K562 (cell line): ENCODE measurements at regions not wholly inside any gene's neighbourhood (a gene's known extent, or its start where the extent isn't known, plus 50 kb on each side); places are given as distances from the start of the nearest gene placed in this dataset.
A peak's percentile ranks its signal among the peaks of the same experiment; 100 is the strongest.

Experiments
- BRD4 ChIP-seq: fragments of 200-600 bp; sonication (generic); IDR thresholded peaks from 2 replicates; pipeline ENCODE4 v1.6.1; 2017; ENCODE audit warnings: inconsistent platforms
- DLX4 ChIP-seq: fragments of 250-450 bp; sonication (Bioruptor Pico); IDR thresholded peaks from 2 replicates; pipeline ENCODE4 v1.6.1; 2021; ENCODE audit warnings: mild to moderate bottlenecking
- ETS2 ChIP-seq: IDR thresholded peaks from 2 replicates; pipeline ENCODE4 v1.6.1; 2016; ENCODE audit warnings: borderline replicate concordance, missing genetic modification characterization, mild to moderate bottlenecking, moderate library complexity, missing compliant biosample characterization; ENCODE audit not compliant: poor library complexity, severe bottlenecking
- GABPB2 ChIP-seq: fragments of 250-450 bp; sonication (Bioruptor Pico); conservative IDR thresholded peaks from 2 replicates; pipeline ENCODE4 v1.5.1; 2021; ENCODE audit warnings: mild to moderate bottlenecking
- HCFC1 ChIP-seq: IDR thresholded peaks from 2 replicates; pipeline ENCODE4 v1.6.1; 2012; ENCODE audit warnings: low read depth, low read length, improper control_type of control experiment
- MLX ChIP-seq, 2 experiments: fragments of 450-650 bp in 1 of 2; sonication (generic) in 1 of 2; formaldehyde crosslinking; conservative IDR thresholded peaks; 2 replicates each; pipeline versions ENCODE4 v1.4.0 to v1.8.1; 2020 to 2022; ENCODE audit warnings: mild to moderate bottlenecking in 1 of 2, missing genetic modification reagents in 1 of 2
- NCOA2 ChIP-seq, 2 experiments: fragments of 450-650 bp; IDR thresholded peaks; 2 replicates each; pipeline ENCODE4 v1.6.1; 2018; ENCODE audit warnings: mild to moderate bottlenecking in 2 of 2, moderate library complexity in 1 of 2; ENCODE audit not compliant: partially characterized antibody in 2 of 2
- NR4A1 ChIP-seq, 2 experiments: fragments of 250-450 bp in 1 of 2; fragments of 450-650 bp in 1 of 2; sonication (Bioruptor Pico) in 1 of 2; IDR thresholded peaks; 2 replicates each; pipeline versions ENCODE4 v1.4.0 to v1.6.1; 2016 to 2020; ENCODE audit warnings: mild to moderate bottlenecking in 2 of 2, missing compliant biosample characterization in 1 of 2, missing genetic modification characterization in 1 of 2, moderate library complexity in 1 of 2
- PKNOX1 ChIP-seq: fragments of 450-650 bp; IDR thresholded peaks from 2 replicates; pipeline ENCODE4 v1.6.1; 2016
- POLR2A ChIP-seq: fragments of 450-650 bp; conservative IDR thresholded peaks from 2 replicates; pipeline ENCODE4 v1.6.1; 2016
- PREB ChIP-seq: sonication (generic); formaldehyde crosslinking; IDR thresholded peaks from 2 replicates; pipeline ENCODE4 v1.8.1; 2023; ENCODE audit warnings: mild to moderate bottlenecking, missing genetic modification reagents
- RREB1 ChIP-seq: fragments of 250-450 bp; sonication (Bioruptor Pico); IDR thresholded peaks from 2 replicates; pipeline ENCODE4 v1.4.0; 2020
- SIN3A ChIP-seq, 2 experiments: fragments of 150-350 bp in 1 of 2; IDR thresholded peaks; 2 replicates each; pipeline ENCODE4 v1.6.1; 2011 to 2016; ENCODE audit warnings: borderline replicate concordance in 2 of 2, low read depth in 2 of 2, low read length in 2 of 2, mild to moderate bottlenecking in 2 of 2, moderate library complexity in 2 of 2; ENCODE audit not compliant: control insufficient read depth in 1 of 2
- SRSF9 ChIP-seq: fragments of 200-400 bp; formaldehyde crosslinking; IDR thresholded peaks from 2 replicates; pipeline ENCODE4 v1.6.1; 2017; ENCODE audit warnings: low read depth, low read length, borderline replicate concordance
- TCFL5 ChIP-seq: fragments of 250-450 bp; sonication (Bioruptor Pico); conservative IDR thresholded peaks from 2 replicates; pipeline ENCODE4 v1.6.1; 2021; ENCODE audit warnings: mild to moderate bottlenecking, moderate library complexity, matching md5 sums
- TSC22D4 ChIP-seq: fragments of 450-650 bp; IDR thresholded peaks from 2 replicates; pipeline ENCODE4 v1.6.1; 2016; ENCODE audit warnings: missing genetic modification characterization, missing biosample characterization, control low read depth
- XRCC5 ChIP-seq: fragments of 200-400 bp; formaldehyde crosslinking; IDR thresholded peaks from 2 replicates; pipeline ENCODE4 v1.6.1; 2017; ENCODE audit warnings: low read depth, mild to moderate bottlenecking, low read length
- ZNF3 ChIP-seq: fragments of 250-450 bp; sonication (Bioruptor Pico); IDR thresholded peaks from 2 replicates; pipeline ENCODE4 v1.5.0; 2021; ENCODE audit warnings: mild to moderate bottlenecking, moderate library complexity
- ZNF507 ChIP-seq: conservative IDR thresholded peaks from 2 replicates; pipeline ENCODE4 v1.6.1; 2017; ENCODE audit warnings: missing genetic modification characterization, missing compliant biosample characterization
- ZNF695 ChIP-seq: fragments of 450-650 bp; formaldehyde crosslinking; IDR thresholded peaks from 2 replicates; pipeline ENCODE4 v1.4.0; 2020; ENCODE audit warnings: mild to moderate bottlenecking, moderate library complexity
- ZNF79 ChIP-seq: fragments of 250-450 bp; sonication (Bioruptor Pico); IDR thresholded peaks from 2 replicates; pipeline ENCODE4 v1.4.0; 2020; ENCODE audit warnings: low read depth, mild to moderate bottlenecking, moderate library complexity

- no peak for TF ChIP-seq XRCC5
- no peak for TF ChIP-seq TCFL5
- TF ChIP-seq ZNF695 (CRISPR knock-in tag): no peak
- no peak for TF ChIP-seq PREB (CRISPR knock-in tag)
- TF ChIP-seq TSC22D4 (tag): no peak
- TF ChIP-seq ZNF79: no peak
- 0 out of 2 replicates have a peak, but pooled peaks have one; percentile 27 for TF ChIP-seq POLR2A
- TF ChIP-seq BRD4: no peak
- TF ChIP-seq SRSF9: no peak
- no peak for TF ChIP-seq GABPB2 (CRISPR knock-in tag)
- TF ChIP-seq ZNF3 (CRISPR knock-in tag): no peak
- no peak for TF ChIP-seq RREB1
- TF ChIP-seq NCOA2 (IDR thresholded peaks at IDR 0.05; ENCODE audit: partially characterized antibody in 2 of 2): no peak
- TF ChIP-seq NR4A1 (CRISPR knock-in tag; IDR thresholded peaks at IDR 0.05): no peak
- no peak for TF ChIP-seq NR4A1 (tag; IDR thresholded peaks at IDR 0.05)
- no peak for TF ChIP-seq ZNF507 (tag)
- no peak for TF ChIP-seq PKNOX1
- TF ChIP-seq SIN3A (IDR thresholded peaks at IDR 0.05; ENCODE audit: borderline replicate concordance in 2 of 2, control insufficient read depth in 1 of 2, low read depth in 2 of 2, low read length in 2 of 2): no peak
- no peak for TF ChIP-seq MLX (CRISPR knock-in tag; conservative IDR thresholded peaks at IDR 0.05)
- TF ChIP-seq ETS2 (tag): no peak
- no peak for TF ChIP-seq HCFC1
- TF ChIP-seq DLX4 (CRISPR knock-in tag): no peak
Observed at GRCh38 chr5:164360589-164360988, 855.2 kb downstream of the MAT2B start (continued).
